HG02571 (cell line): ENCODE measurements at regions not wholly inside any gene's neighbourhood (a gene's known extent, or its start where the extent isn't known, plus 50 kb on each side); places are given as distances from the start of the nearest gene placed in this dataset.
"Not testable (repeated sequence)": the region's sequence is repeated elsewhere in the genome, so short reads cannot be mapped to it uniquely, and the experiment has no call there.

Source experiments
- ATAC-seq: cut with Tn5 transposase; IDR thresholded peaks from one replicate; pipeline ENCODE4 v1.9.1; 2021; ENCODE audit warnings: mild to moderate bottlenecking, moderate library complexity; ENCODE audit not compliant: unreplicated experiment

GRCh38 chr22:48423481-48423911, 1404.2 kb downstream of the BRD1 start:
- ATAC-seq = no peak

GRCh38 chr22:48422900-48423480, 1404.7 kb downstream of the BRD1 start:
- no peak for ATAC-seq

GRCh38 chr22:48418831-48419230, 1408.8 kb downstream of the BRD1 start:
- no peak for ATAC-seq

GRCh38 chr22:48417225-48418070, 1410.2 kb downstream of the BRD1 start:
- no peak for ATAC-seq

- no peak for ATAC-seq
Observed at GRCh38 chr22:48416396-48417224, 1411.1 kb downstream of the BRD1 start.

- ATAC-seq = no peak
Observed at GRCh38 chr22:48415520-48415919, 1412.2 kb downstream of the BRD1 start.

- ATAC-seq = no peak
Observed at GRCh38 chr22:48414651-48415050, 1413.0 kb downstream of the BRD1 start.

- not testable (repeated sequence) for ATAC-seq
Observed at GRCh38 chr22:48412931-48413330, 1414.7 kb downstream of the BRD1 start.

GRCh38 chr22:48410536-48410935, 1417.1 kb downstream of the BRD1 start:
- ATAC-seq = no peak

- ATAC-seq = no peak
Observed at GRCh38 chr22:48407256-48407955, 1420.3 kb downstream of the BRD1 start.

GRCh38 chr22:48406161-48406560, 1421.5 kb downstream of the BRD1 start:
- no peak for ATAC-seq

- ATAC-seq = no peak
Observed at GRCh38 chr22:48405741-48406140, 1421.9 kb downstream of the BRD1 start.

GRCh38 chr22:48404801-48405447, 1422.7 kb downstream of the BRD1 start:
- ATAC-seq = no peak

GRCh38 chr22:48403521-48404403, 1423.9 kb downstream of the BRD1 start:
- ATAC-seq = no peak

- ATAC-seq = no peak
Observed at GRCh38 chr22:48402591-48403031, 1425.1 kb downstream of the BRD1 start.

- not testable (repeated sequence) for ATAC-seq
Observed at GRCh38 chr22:48401523-48401922, 1426.2 kb downstream of the BRD1 start.

- no peak for ATAC-seq
Observed at GRCh38 chr22:48398181-48398905, 1429.3 kb downstream of the BRD1 start.

GRCh38 chr22:48397531-48398180, 1430.0 kb downstream of the BRD1 start:
- no peak for ATAC-seq
